Thyroid gland (tissue), 4 donors: ENCODE measurements at regions not wholly inside any gene's neighbourhood (a gene's known extent, or its start where the extent isn't known, plus 50 kb on each side); places are given as distances from the start of the nearest gene placed in this dataset.

Source experiments
- DNase-seq, 2 donors: peaks; one replicate each; pipeline ENCODE4 v3.0.0-alpha.2; 2019
- H3K27ac ChIP-seq, 3 donors: fragments of 200-600 bp; sonication (generic); 1 replicate in 2 of 3; 2 replicates in 1 of 3; pipeline ENCODE4 v1.5.1; 2016 to 2019; ENCODE audit warnings: mild to moderate bottlenecking in 1 of 3, moderate library complexity in 1 of 3
- H3K27me3 ChIP-seq: fragments of 200-600 bp; sonication (generic); one replicate; pipeline ENCODE4 v1.5.1; 2019
- H3K36me3 ChIP-seq, 2 donors: fragments of 200-600 bp; sonication (generic); one replicate each; pipeline ENCODE4 v1.5.1; 2016 to 2019
- H3K4me1 ChIP-seq, 2 donors: fragments of 200-600 bp; sonication (generic); one replicate each; pipeline ENCODE4 v1.5.1; 2017 to 2019
- H3K4me3 ChIP-seq, 3 donors: fragments of 200-600 bp; sonication (generic); replicated peaks in 1 of 3; 1 replicate in 2 of 3; 2 replicates in 1 of 3; pipeline ENCODE4 v1.5.1; 2016; ENCODE audit warnings: mild to moderate bottlenecking in 1 of 3
- H3K9me3 ChIP-seq: fragments of 200-600 bp; sonication (generic); one replicate; pipeline ENCODE4 v1.5.1; 2017
- CTCF ChIP-seq, 6 experiments: fragments of 200-600 bp in 3 of 6; fragments of 450-650 bp in 3 of 6; sonication (generic) in 3 of 6; IDR thresholded peaks; one replicate each; pipeline ENCODE4 v1.5.1; 2016 to 2019; ENCODE audit warnings: antibody characterized with exemption in 6 of 6, mild to moderate bottlenecking in 2 of 6, inconsistent platforms in 1 of 6, moderate library complexity in 1 of 6
- POLR2A ChIP-seq, 2 donors: fragments of 450-650 bp; IDR thresholded peaks; one replicate each; pipeline ENCODE4 v1.6.1; 2017; ENCODE audit warnings: antibody characterized with exemption in 2 of 2, mild to moderate bottlenecking in 2 of 2, moderate library complexity in 1 of 2
- WGBS, 2 donors: methylation state at CpG; one replicate each; pipeline ENCODE4 v1.1.5; 2017; 5-methylcytosine and 5-hydroxymethylcytosine counted together
- intact Hi-C: fragments of 100-400 bp; cut with DNase I; formaldehyde crosslinking; loops from one replicate; pipeline ENCODE4 v1.15.1; 2023

- H3K36me3 ChIP-seq = no peaks in the 10 kb centered on the region
- H3K27me3 ChIP-seq = no peaks in the 10 kb centered on the region
- H3K27ac ChIP-seq = no peak overlapping the region
- TF ChIP-seq CTCF (IDR thresholded peaks at IDR 0.05) (no peak), POLR2A (IDR thresholded peaks at IDR 0.05) (no peak)
- no peak for DNase-seq
- WGBS, 2 donors = 95 to 97% methylated on average over 5 of the region's 5 CpGs
- no peaks in the 10 kb centered on the region for H3K9me3 ChIP-seq
- H3K4me3 ChIP-seq = no peak overlapping the region
- peaks cover 20 to 33% of the 10 kb centered on the region in 2 donors for H3K4me1 ChIP-seq
- intact Hi-C loops = loop anchor here (10.0 kb wide), 1 partner anchor 252 kb away; no protein-coding TSS in a partner anchor
These were observed 51.5 kb upstream of the DDR1 start for GRCh38 chr6:30832864-30833263.

- H3K36me3 ChIP-seq = no peaks in the 10 kb centered on the region
- H3K27ac ChIP-seq = peak overlapping the region in 1 of 3 donors; percentile 2
- DNase-seq = no peak
- H3K27me3 ChIP-seq = no peaks in the 10 kb centered on the region
- no peaks in the 10 kb centered on the region for H3K9me3 ChIP-seq
- H3K4me3 ChIP-seq = no peak overlapping the region
- intact Hi-C loops = loop anchor here (10.0 kb wide), 1 partner anchor 254 kb away; no protein-coding TSS in a partner anchor
- peaks cover 29 to 32% of the 10 kb centered on the region in 2 donors for H3K4me1 ChIP-seq
- no peak for TF ChIP-seq POLR2A (IDR thresholded peaks at IDR 0.05)
- no peak for TF ChIP-seq CTCF (IDR thresholded peaks at IDR 0.05)
- WGBS, 2 donors = 52 to 67% methylated on average over 3 of the region's 3 CpGs
These were observed 53.9 kb upstream of the DDR1 start for GRCh38 chr6:30830438-30830837.

- no peaks in the 10 kb centered on the region for H3K27me3 ChIP-seq
- no peaks in the 10 kb centered on the region for H3K9me3 ChIP-seq
- no peak for DNase-seq
- TF ChIP-seq CTCF (IDR thresholded peaks at IDR 0.05) (no peak), POLR2A (IDR thresholded peaks at IDR 0.05) (no peak)
- 82 to 92% methylated on average over 6 of the region's 6 CpGs for WGBS, 2 donors
- intact Hi-C loops = loop anchor here (2.0 to 10.0 kb wide), 3 partner anchors 49 to 255 kb away; partner anchors contain the start of genes FLOT1 and IER3
- H3K27ac ChIP-seq = peak overlapping the region in 1 of 3 donors; percentile 2
- H3K4me1 ChIP-seq = peaks cover 32 to 36% of the 10 kb centered on the region in 2 donors
- no peaks in the 10 kb centered on the region for H3K36me3 ChIP-seq
- no peak overlapping the region for H3K4me3 ChIP-seq
These were observed 54.6 kb upstream of the DDR1 start for GRCh38 chr6:30829639-30830255.

- 95 to 97% methylated on average over 4 of the region's 4 CpGs for WGBS, 2 donors
- no peak overlapping the region for H3K4me3 ChIP-seq
- peak overlapping the region; percentile 29 to 66 (median 34) for H3K27ac ChIP-seq
- no peak for TF ChIP-seq POLR2A (IDR thresholded peaks at IDR 0.05)
- intact Hi-C loops = loop anchor here (2.0 to 10.0 kb wide), 2 partner anchors 50 to 84 kb away; partner anchors contain the start of genes FLOT1 and IER3
- no peaks in the 10 kb centered on the region for H3K9me3 ChIP-seq
- no peak for DNase-seq
- H3K36me3 ChIP-seq = no peaks in the 10 kb centered on the region
- no peaks in the 10 kb centered on the region for H3K27me3 ChIP-seq
- H3K4me1 ChIP-seq = peaks cover 33 to 41% of the 10 kb centered on the region in 2 donors
These were observed 55.3 kb upstream of the DDR1 start for GRCh38 chr6:30829033-30829432.

- TF ChIP-seq POLR2A (IDR thresholded peaks at IDR 0.05) (no peak), CTCF (IDR thresholded peaks at IDR 0.05) (peak; percentile 76 to 98 (median 94))
- Histone ChIP-seq H3K36me3 (no peaks in the 10 kb centered on the region), H3K9me3 (no peaks in the 10 kb centered on the region), H3K27me3 (no peaks in the 10 kb centered on the region), H3K4me1 (peaks cover 40 to 42% of the 10 kb centered on the region in 2 donors), H3K4me3 (no peak overlapping the region), H3K27ac (peak overlapping the region; percentile 85 to 92 (median 90))
- peak; percentile 90 to 95 for DNase-seq
- WGBS, 2 donors = 47 to 56% methylated on average over 5 to 10 of the region's 12 CpGs
- intact Hi-C loops = loop anchor here (2.0 to 10.0 kb wide), 2 partner anchors 51 to 83 kb away; partner anchors contain the start of genes FLOT1 and IER3
These were observed 56.0 kb upstream of the DDR1 start for GRCh38 chr6:30828027-30828962.
